Endothelial cell of umbilical vein (primary cell): ENCODE measurements at regions not wholly inside any gene's neighbourhood (a gene's known extent, or its start where the extent isn't known, plus 50 kb on each side); places are given as distances from the start of the nearest gene placed in this dataset.

ENCODE experiments used
- BruUV-seq: library from RNA; stranded (reverse); fragments of 400-500 nt; replicated peaks from 2 replicates; lab custom pipeline; 2021; lab: Mats Ljungman, UMichigan
- CTCF ChIA-PET: fragments of 300-600, 350-600 bp; sonication (Branson Sonifier 250); formaldehyde crosslinking; loops from one replicate; lab custom pipeline; 2021; ENCODE audit warnings: antibody characterized with exemption, inconsistent platforms; lab: Charles Lee
- POLR2A ChIA-PET: fragments of 300-600, 350-600 bp; sonication (Branson Sonifier 250); formaldehyde crosslinking; loops from one replicate; lab custom pipeline; 2021; ENCODE audit warnings: antibody characterized with exemption, inconsistent platforms; lab: Charles Lee
- DNase-seq: peaks from one replicate; pipeline ENCODE4 v3.0.0-alpha.2; 2011; ENCODE audit warnings: low read depth, low spot score
- FAIRE-seq: peaks from 2 replicates; lab custom pipeline; 2011; peaks lifted over from hg19 to GRCh38; lab: Jason Lieb, UNC
- H2AFZ ChIP-seq: 2 replicates; pipeline ENCODE4 v1.6.0; 2012; ENCODE audit warnings: low read depth, low read length, control low read depth, inconsistent platforms
- H3K27ac ChIP-seq: 2 replicates; pipeline ENCODE4 v1.5.1; 2011; ENCODE audit warnings: low read depth, mild to moderate bottlenecking, control low read depth, low read length, moderate library complexity; ENCODE audit not compliant: insufficient read depth
- H3K27me3 ChIP-seq, 2 experiments: 2 replicates each; pipeline versions ENCODE4 v1.6.0 to v1.6.1; 2011; ENCODE audit warnings: low read length in 2 of 2, mixed read lengths in 1 of 2; ENCODE audit not compliant: control insufficient read depth in 2 of 2, insufficient read depth in 2 of 2
- H3K36me3 ChIP-seq, 2 experiments: 2 replicates in 1 of 2; 3 replicates in 1 of 2; pipeline ENCODE4 v1.5.1; 2011; ENCODE audit warnings: low read length in 2 of 2, mild to moderate bottlenecking in 1 of 2, moderate library complexity in 1 of 2; ENCODE audit not compliant: control insufficient read depth in 2 of 2, insufficient read depth in 2 of 2; ENCODE audit errors: extremely low read depth in 1 of 2
- H3K4me1 ChIP-seq: 3 replicates; pipeline ENCODE4 v1.5.1; 2011; ENCODE audit warnings: mild to moderate bottlenecking, low read length; ENCODE audit not compliant: control insufficient read depth, insufficient read depth; ENCODE audit errors: extremely low read depth
- H3K4me2 ChIP-seq: 2 replicates; pipeline ENCODE4 v1.6.1; 2011; ENCODE audit warnings: low read length, control low read depth, mixed read lengths; ENCODE audit not compliant: insufficient read depth
- H3K4me3 ChIP-seq, 3 experiments: fragments of 200-600 bp in 1 of 3; sonication (generic), shearing (Covaris generic) in 1 of 3; replicated peaks in 1 of 3; 2 replicates each; pipeline ENCODE4 v1.5.1; 2011 to 2016; ENCODE audit warnings: control low read depth in 3 of 3, low read length in 3 of 3, mild to moderate bottlenecking in 2 of 3, inconsistent platforms in 1 of 3, low read depth in 1 of 3, moderate library complexity in 1 of 3; ENCODE audit not compliant: insufficient read depth in 1 of 3
- H3K79me2 ChIP-seq: 2 replicates; pipeline ENCODE4 v1.6.0; 2012; ENCODE audit warnings: low read length, inconsistent platforms; ENCODE audit not compliant: control insufficient read depth, insufficient read depth
- H3K9ac ChIP-seq: replicated peaks from 2 replicates; pipeline ENCODE3; 2011; ENCODE audit warnings: low read length, control low read depth; ENCODE audit not compliant: insufficient read depth; ENCODE audit errors: extremely low read depth
- H3K9me1 ChIP-seq: replicated peaks from 3 replicates; pipeline ENCODE4 v1.6.0; 2011; ENCODE audit warnings: mild to moderate bottlenecking, low read length; ENCODE audit not compliant: control insufficient read depth, insufficient read depth; ENCODE audit errors: extremely low read depth
- H3K9me3 ChIP-seq: replicated peaks from 2 replicates; pipeline ENCODE4 v1.5.1; 2012; ENCODE audit warnings: low read length, inconsistent platforms; ENCODE audit not compliant: control insufficient read depth, insufficient read depth
- H4K20me1 ChIP-seq: replicated peaks from 2 replicates; pipeline ENCODE3; 2011; ENCODE audit warnings: mild to moderate bottlenecking, low read length; ENCODE audit not compliant: control insufficient read depth, insufficient read depth; ENCODE audit errors: extremely low read depth
- EZH2 ChIP-seq: IDR thresholded peaks from 2 replicates; pipeline ENCODE4 v1.6.1; 2012; ENCODE audit warnings: borderline replicate concordance, low read depth, mild to moderate bottlenecking, moderate library complexity, low read length, inconsistent platforms; ENCODE audit not compliant: severe bottlenecking
- FOS ChIP-seq: IDR thresholded peaks from 2 replicates; pipeline ENCODE4 v1.6.1; 2011; ENCODE audit warnings: mild to moderate bottlenecking, low read length, moderate library complexity, borderline replicate concordance; ENCODE audit not compliant: insufficient read depth
- GATA2 ChIP-seq: IDR thresholded peaks from 2 replicates; pipeline ENCODE4 v1.7.0; 2011; ENCODE audit warnings: low read depth, mild to moderate bottlenecking, moderate library complexity, mixed read lengths, low read length; ENCODE audit not compliant: insufficient read length, insufficient read depth
- JUN ChIP-seq: IDR thresholded peaks from 2 replicates; pipeline ENCODE4 v1.6.1; 2011; ENCODE audit warnings: borderline replicate concordance, low read depth; ENCODE audit not compliant: insufficient read length, insufficient read depth
- MYC ChIP-seq: IDR thresholded peaks from one replicate; pipeline ENCODE4 v1.6.1; 2011; ENCODE audit warnings: mild to moderate bottlenecking, low read depth, low read length
- POLR2A ChIP-seq: IDR thresholded peaks from 2 replicates; pipeline ENCODE4 v1.6.1; 2012; ENCODE audit warnings: low read depth, mild to moderate bottlenecking, control low read depth, low read length
- POLR2AphosphoS5 ChIP-seq: IDR thresholded peaks from 2 replicates; pipeline ENCODE4 v1.6.1; 2012; ENCODE audit warnings: low read depth, mild to moderate bottlenecking, control low read depth, low read length, moderate library complexity; ENCODE audit not compliant: insufficient read depth
- dilution Hi-C: fragments of 300-500 bp; cut with MboI; formaldehyde crosslinking; loops from one replicate; pipeline ENCODE4 v1.15.0; 2019; ENCODE audit warnings: low sequenced_read_pairs; ENCODE audit not compliant: extremely low pct_ligation_motif_present
- intact Hi-C: fragments of 100-400 bp; cut with micrococcal nuclease; formaldehyde crosslinking; loops from one replicate; pipeline ENCODE4 v1.10.0; 2022
- TF ChIP-seq, protein P1 (sequence below), 2 donors: IDR thresholded peaks; 1 replicate in 1 of 2; 2 replicates in 1 of 2; pipeline ENCODE4 v1.5.1; 2011; ENCODE audit warnings: low read length in 2 of 2, mild to moderate bottlenecking in 2 of 2, moderate library complexity in 2 of 2, control low read depth in 1 of 2, inconsistent platforms in 1 of 2, low read depth in 1 of 2; ENCODE audit not compliant: insufficient read depth in 1 of 2; ENCODE audit errors: extremely low read depth in 1 of 2
- TF ChIP-seq, protein P2 (sequence below): IDR thresholded peaks from 2 replicates; pipeline ENCODE4 v1.6.1; 2011; ENCODE audit not compliant: insufficient read depth, insufficient read length

DNA sequence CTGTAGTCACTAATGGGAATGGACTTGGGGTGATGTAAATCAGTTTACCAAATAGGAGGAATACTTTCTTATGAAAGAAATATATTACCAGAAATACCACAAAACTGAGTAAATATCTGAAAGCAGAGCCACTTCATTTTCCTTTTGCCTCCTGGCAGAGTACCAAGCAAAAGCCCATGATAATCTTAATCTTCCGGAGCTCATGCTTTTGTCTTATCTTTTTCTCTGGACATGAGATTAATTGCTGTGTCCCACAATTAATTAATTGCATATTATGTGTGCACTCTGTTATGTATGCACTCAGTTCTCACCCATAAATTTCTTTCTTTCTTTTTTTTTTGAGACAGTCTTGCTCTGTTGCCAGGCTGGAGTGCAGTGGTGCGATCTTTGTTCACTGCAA, 94.1 kb upstream of the PDE4B start:
- intact Hi-C loops (no loop called here), dilution Hi-C loops (no loop called here)
- DNase-seq (no peak), FAIRE-seq (no peak)
- no peak overlapping the region for H3K9ac ChIP-seq
- H3K79me2 ChIP-seq, result no peaks in the 10 kb centered on the region
- H3K9me3 ChIP-seq, result no peaks in the 10 kb centered on the region
- H3K4me2 ChIP-seq, result no peak overlapping the region
- peaks cover 0 to 4% of the 10 kb centered on the region in 2 experiments for H3K27me3 ChIP-seq
- H3K4me1 ChIP-seq, result no peaks in the 10 kb centered on the region
- no peaks in the 10 kb centered on the region for H4K20me1 ChIP-seq
- TF ChIP-seq, protein P1, sequence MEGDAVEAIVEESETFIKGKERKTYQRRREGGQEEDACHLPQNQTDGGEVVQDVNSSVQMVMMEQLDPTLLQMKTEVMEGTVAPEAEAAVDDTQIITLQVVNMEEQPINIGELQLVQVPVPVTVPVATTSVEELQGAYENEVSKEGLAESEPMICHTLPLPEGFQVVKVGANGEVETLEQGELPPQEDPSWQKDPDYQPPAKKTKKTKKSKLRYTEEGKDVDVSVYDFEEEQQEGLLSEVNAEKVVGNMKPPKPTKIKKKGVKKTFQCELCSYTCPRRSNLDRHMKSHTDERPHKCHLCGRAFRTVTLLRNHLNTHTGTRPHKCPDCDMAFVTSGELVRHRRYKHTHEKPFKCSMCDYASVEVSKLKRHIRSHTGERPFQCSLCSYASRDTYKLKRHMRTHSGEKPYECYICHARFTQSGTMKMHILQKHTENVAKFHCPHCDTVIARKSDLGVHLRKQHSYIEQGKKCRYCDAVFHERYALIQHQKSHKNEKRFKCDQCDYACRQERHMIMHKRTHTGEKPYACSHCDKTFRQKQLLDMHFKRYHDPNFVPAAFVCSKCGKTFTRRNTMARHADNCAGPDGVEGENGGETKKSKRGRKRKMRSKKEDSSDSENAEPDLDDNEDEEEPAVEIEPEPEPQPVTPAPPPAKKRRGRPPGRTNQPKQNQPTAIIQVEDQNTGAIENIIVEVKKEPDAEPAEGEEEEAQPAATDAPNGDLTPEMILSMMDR (IDR thresholded peaks at IDR 0.05; ENCODE audit: extremely low read depth in 1 of 2, insufficient read depth in 1 of 2, low read depth in 1 of 2, low read length in 2 of 2), result no peak
- no peak for TF ChIP-seq MYC
- no peak for TF ChIP-seq POLR2AphosphoS5
- TF ChIP-seq JUN, result no peak
- TF ChIP-seq, protein P2, sequence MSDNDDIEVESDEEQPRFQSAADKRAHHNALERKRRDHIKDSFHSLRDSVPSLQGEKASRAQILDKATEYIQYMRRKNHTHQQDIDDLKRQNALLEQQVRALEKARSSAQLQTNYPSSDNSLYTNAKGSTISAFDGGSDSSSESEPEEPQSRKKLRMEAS, result no peak
- no peak for TF ChIP-seq GATA2
- no peak for TF ChIP-seq POLR2A
- TF ChIP-seq EZH2, result no peak
- TF ChIP-seq FOS, result no peak
- H3K36me3 ChIP-seq, result no peaks in the 10 kb centered on the region
- POLR2A ChIA-PET, result no interaction called here
- no peak overlapping the region for H3K4me3 ChIP-seq
- H2AFZ ChIP-seq, result no peak overlapping the region
- no peak overlapping the region for H3K27ac ChIP-seq
- no TSS peak for BruUV-seq
- CTCF ChIA-PET, result no interaction called here
- H3K9me1 ChIP-seq, result no peaks in the 10 kb centered on the region
